HEK293 (cell line): ENCODE measurements at regions not wholly inside any gene's neighbourhood (a gene's known extent, or its start where the extent isn't known, plus 50 kb on each side); places are given as distances from the start of the nearest gene placed in this dataset.

Source experiments
- CTCF ChIA-PET: fragments of 350-600 bp; formaldehyde crosslinking; extraction: SDS; loops from one replicate; lab custom pipeline; 2021; ENCODE audit warnings: antibody characterized with exemption; lab: Yijun Ruan, JAX
- POLR2A ChIA-PET: fragments of 300-600 bp; formaldehyde crosslinking; extraction: SDS; loops from one replicate; lab custom pipeline; 2020; ENCODE audit warnings: antibody characterized with exemption, inconsistent platforms; lab: Yijun Ruan, JAX
- H3K27ac ChIP-seq: fragments of 200-500 bp; sonication (Bioruptor generic); 2 replicates; pipeline ENCODE4 v1.5.1; 2014; ENCODE audit warnings: low read depth, low read length, control low read depth, inconsistent platforms; ENCODE audit errors: extremely low read depth
- H3K36me3 ChIP-seq, 2 experiments: fragments of 200-500 bp in 1 of 2; sonication (Bioruptor generic) in 1 of 2; 1 replicate in 1 of 2; 2 replicates in 1 of 2; pipeline ENCODE4 v1.5.1; 2014 to 2017; ENCODE audit warnings: inconsistent platforms in 2 of 2, low read length in 2 of 2; ENCODE audit not compliant: control insufficient read depth in 2 of 2, insufficient read depth in 1 of 2
- H3K4me1 ChIP-seq: fragments of 200-500 bp; sonication (Bioruptor generic); 2 replicates; pipeline ENCODE4 v1.5.1; 2014; ENCODE audit warnings: mild to moderate bottlenecking, low read length, inconsistent platforms; ENCODE audit not compliant: control insufficient read depth, insufficient read depth
- H3K4me3 ChIP-seq: 2 replicates; pipeline ENCODE4 v1.5.1; 2011; ENCODE audit warnings: low read depth, mild to moderate bottlenecking, control low read depth, low read length, moderate library complexity
- H3K9me3 ChIP-seq: fragments of 200-500 bp; sonication (Bioruptor generic); 2 replicates; pipeline ENCODE4 v1.5.1; 2014; ENCODE audit warnings: low read depth, low read length, inconsistent platforms; ENCODE audit not compliant: control insufficient read depth, insufficient read depth
- BCL11A ChIP-seq: fragments of 450-650 bp; formaldehyde crosslinking; IDR thresholded peaks from 2 replicates; pipeline ENCODE4 v1.5.1; 2016; ENCODE audit warnings: low read depth, missing biosample characterization, missing genetic modification characterization
- GLIS1 ChIP-seq: fragments of 450-650 bp; formaldehyde crosslinking; IDR thresholded peaks from 2 replicates; pipeline ENCODE4 v1.5.1; 2016; ENCODE audit warnings: missing biosample characterization, missing genetic modification characterization
- MZF1 ChIP-seq: fragments of 450-650 bp; formaldehyde crosslinking; IDR thresholded peaks from 2 replicates; pipeline ENCODE4 v1.5.1; 2017; ENCODE audit warnings: missing biosample characterization, missing genetic modification characterization, borderline replicate concordance
- ZBTB8A ChIP-seq: fragments of 450-650 bp; formaldehyde crosslinking; IDR thresholded peaks from 2 replicates; pipeline ENCODE4 v1.5.1; 2016; ENCODE audit warnings: missing biosample characterization, missing genetic modification characterization
- ZNF214 ChIP-seq: fragments of 450-650 bp; formaldehyde crosslinking; IDR thresholded peaks from 2 replicates; pipeline ENCODE4 v1.5.1; 2017; ENCODE audit warnings: missing biosample characterization, mild to moderate bottlenecking, missing genetic modification characterization, borderline replicate concordance
- ZNF221 ChIP-seq: fragments of 450-650 bp; formaldehyde crosslinking; IDR thresholded peaks from 2 replicates; pipeline ENCODE4 v1.5.1; 2017; ENCODE audit warnings: missing biosample characterization, missing genetic modification characterization, borderline replicate concordance
- ZNF670 ChIP-seq: fragments of 450-650 bp; formaldehyde crosslinking; IDR thresholded peaks from 2 replicates; pipeline ENCODE4 v1.5.1; 2016; ENCODE audit warnings: missing biosample characterization, missing genetic modification characterization, low read depth
- TF ChIP-seq, protein P1 (sequence below): fragments of 450-650 bp; formaldehyde crosslinking; IDR thresholded peaks from 2 replicates; pipeline ENCODE4 v1.5.1; 2016; ENCODE audit warnings: missing biosample characterization, missing genetic modification characterization
- TF ChIP-seq, protein P2 (sequence below): fragments of 450-650 bp; formaldehyde crosslinking; IDR thresholded peaks from 2 replicates; pipeline ENCODE4 v1.5.1; 2016; ENCODE audit warnings: missing biosample characterization, missing genetic modification characterization
- TF ChIP-seq, protein P3 (sequence below): fragments of 450-650 bp; IDR thresholded peaks from 2 replicates; pipeline ENCODE4 v1.5.1; 2018; ENCODE audit warnings: missing biosample characterization, missing genetic modification characterization
- TF ChIP-seq, protein P4 (sequence below): IDR thresholded peaks from 2 replicates; pipeline ENCODE4 v1.6.1; 2011; ENCODE audit warnings: mild to moderate bottlenecking, low read depth, low read length, borderline replicate concordance
- TF ChIP-seq, protein P5 (sequence below): fragments of 450-650 bp; formaldehyde crosslinking; IDR thresholded peaks from 2 replicates; pipeline ENCODE4 v1.5.1; 2016; ENCODE audit warnings: missing biosample characterization, missing genetic modification characterization
- TF ChIP-seq, protein P6 (sequence below): fragments of 450-650 bp; formaldehyde crosslinking; IDR thresholded peaks from 2 replicates; pipeline ENCODE4 v1.5.1; 2016; ENCODE audit warnings: missing biosample characterization, missing genetic modification characterization, low read depth
- TF ChIP-seq, protein P7 (sequence below): fragments of 450-650 bp; formaldehyde crosslinking; IDR thresholded peaks from 2 replicates; pipeline ENCODE4 v1.5.1; 2016; ENCODE audit warnings: missing biosample characterization, missing genetic modification characterization

DNA sequence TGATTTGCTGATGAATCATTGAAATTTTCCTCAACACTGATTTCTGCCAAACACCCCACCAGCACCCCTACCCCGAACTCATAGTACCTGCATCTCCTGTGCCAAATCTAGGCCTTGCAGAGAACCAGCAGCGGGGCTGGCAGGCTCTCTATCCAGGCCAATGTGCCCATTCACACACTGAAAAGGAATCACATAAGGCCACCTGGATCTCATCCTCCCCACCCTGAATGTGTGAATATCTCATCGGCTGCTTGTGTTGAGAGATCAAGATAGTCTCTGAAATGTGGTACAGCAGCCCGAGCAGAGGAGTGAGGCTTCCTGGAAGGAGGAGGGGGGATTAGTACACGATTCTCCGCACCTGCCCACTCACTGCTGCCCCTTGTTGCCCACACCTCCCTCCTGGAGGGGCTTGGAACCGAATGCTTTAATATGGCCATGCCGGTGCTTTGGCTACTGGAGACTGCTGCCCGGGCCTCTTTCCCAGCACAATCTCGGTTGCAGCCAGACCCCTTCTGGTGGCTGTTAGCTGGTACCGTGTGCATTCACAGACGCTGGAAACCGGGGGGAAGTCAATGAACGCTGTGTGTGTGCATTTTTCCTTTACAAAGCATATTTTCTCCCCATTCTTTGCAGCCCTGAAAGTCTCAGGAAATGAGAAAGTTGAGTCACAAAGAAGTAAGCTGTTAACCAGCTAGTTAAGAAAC lies 619.5 kb downstream of the MATN1 start (continued):
- TF ChIP-seq, protein P1, sequence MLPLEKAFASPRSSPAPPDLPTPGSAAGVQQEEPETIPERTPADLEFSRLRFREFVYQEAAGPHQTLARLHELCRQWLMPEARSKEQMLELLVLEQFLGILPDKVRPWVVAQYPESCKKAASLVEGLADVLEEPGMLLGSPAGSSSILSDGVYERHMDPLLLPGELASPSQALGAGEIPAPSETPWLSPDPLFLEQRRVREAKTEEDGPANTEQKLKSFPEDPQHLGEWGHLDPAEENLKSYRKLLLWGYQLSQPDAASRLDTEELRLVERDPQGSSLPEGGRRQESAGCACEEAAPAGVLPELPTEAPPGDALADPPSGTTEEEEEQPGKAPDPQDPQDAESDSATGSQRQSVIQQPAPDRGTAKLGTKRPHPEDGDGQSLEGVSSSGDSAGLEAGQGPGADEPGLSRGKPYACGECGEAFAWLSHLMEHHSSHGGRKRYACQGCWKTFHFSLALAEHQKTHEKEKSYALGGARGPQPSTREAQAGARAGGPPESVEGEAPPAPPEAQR, result no peak

DNA sequence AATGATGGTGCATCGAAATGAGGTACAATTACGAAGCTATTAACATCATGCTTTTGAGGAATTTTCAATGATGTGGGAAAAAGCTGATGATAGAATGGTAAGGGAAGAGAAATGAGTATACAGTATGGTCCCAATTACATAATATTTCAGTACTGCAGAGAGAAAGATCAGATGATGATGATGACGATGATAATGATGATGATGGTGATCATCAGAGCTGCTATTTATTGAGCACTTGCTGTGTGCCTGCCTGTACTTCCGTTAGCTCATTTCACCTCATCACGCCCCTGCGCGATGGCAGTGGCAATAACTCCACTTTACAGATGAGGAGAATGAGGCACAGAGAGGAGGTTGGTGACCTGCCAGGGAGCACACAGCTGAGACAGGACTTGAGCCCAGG lies 620.8 kb downstream of the MATN1 start:
- no peak overlapping the region for H3K4me3 ChIP-seq
- no peaks in the 10 kb centered on the region for H3K9me3 ChIP-seq
- H3K36me3 ChIP-seq, result no peaks in the 10 kb centered on the region
- POLR2A ChIA-PET, result no interaction called here
- CTCF ChIA-PET, result interaction anchor here (0.6 to 1.4 kb wide), 2 partner anchors 9 to 724 kb away, joined by 6 to 7 read pairs; no protein-coding TSS in a partner anchor
- TF ChIP-seq, protein P2, sequence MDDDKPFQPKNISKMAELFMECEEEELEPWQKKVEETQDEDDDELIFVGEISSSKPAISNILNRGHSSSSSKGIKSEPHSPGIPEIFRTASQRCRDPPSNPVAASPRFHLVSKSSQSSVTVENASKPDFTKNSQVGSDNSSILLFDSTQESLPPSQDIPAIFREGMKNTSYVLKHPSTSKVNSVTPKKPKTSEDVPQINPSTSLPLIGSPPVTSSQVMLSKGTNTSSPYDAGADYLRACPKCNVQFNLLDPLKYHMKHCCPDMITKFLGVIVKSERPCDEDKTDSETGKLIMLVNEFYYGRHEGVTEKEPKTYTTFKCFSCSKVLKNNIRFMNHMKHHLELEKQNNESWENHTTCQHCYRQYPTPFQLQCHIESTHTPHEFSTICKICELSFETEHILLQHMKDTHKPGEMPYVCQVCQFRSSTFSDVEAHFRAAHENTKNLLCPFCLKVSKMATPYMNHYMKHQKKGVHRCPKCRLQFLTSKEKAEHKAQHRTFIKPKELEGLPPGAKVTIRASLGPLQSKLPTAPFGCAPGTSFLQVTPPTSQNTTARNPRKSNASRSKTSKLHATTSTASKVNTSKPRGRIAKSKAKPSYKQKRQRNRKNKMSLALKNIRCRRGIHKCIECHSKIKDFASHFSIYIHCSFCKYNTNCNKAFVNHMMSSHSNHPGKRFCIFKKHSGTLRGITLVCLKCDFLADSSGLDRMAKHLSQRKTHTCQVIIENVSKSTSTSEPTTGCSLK (tag by site-specific recombination), result no peak
- TF ChIP-seq ZBTB8A, result no peak
- TF ChIP-seq, protein P3, sequence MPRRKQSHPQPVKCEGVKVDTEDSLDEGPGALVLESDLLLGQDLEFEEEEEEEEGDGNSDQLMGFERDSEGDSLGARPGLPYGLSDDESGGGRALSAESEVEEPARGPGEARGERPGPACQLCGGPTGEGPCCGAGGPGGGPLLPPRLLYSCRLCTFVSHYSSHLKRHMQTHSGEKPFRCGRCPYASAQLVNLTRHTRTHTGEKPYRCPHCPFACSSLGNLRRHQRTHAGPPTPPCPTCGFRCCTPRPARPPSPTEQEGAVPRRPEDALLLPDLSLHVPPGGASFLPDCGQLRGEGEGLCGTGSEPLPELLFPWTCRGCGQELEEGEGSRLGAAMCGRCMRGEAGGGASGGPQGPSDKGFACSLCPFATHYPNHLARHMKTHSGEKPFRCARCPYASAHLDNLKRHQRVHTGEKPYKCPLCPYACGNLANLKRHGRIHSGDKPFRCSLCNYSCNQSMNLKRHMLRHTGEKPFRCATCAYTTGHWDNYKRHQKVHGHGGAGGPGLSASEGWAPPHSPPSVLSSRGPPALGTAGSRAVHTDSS, result peak; percentile 79
- TF ChIP-seq, all 188 proteins: peak for 1
- H3K4me1 ChIP-seq, result no peaks in the 10 kb centered on the region
- no peak overlapping the region for H3K27ac ChIP-seq

DNA sequence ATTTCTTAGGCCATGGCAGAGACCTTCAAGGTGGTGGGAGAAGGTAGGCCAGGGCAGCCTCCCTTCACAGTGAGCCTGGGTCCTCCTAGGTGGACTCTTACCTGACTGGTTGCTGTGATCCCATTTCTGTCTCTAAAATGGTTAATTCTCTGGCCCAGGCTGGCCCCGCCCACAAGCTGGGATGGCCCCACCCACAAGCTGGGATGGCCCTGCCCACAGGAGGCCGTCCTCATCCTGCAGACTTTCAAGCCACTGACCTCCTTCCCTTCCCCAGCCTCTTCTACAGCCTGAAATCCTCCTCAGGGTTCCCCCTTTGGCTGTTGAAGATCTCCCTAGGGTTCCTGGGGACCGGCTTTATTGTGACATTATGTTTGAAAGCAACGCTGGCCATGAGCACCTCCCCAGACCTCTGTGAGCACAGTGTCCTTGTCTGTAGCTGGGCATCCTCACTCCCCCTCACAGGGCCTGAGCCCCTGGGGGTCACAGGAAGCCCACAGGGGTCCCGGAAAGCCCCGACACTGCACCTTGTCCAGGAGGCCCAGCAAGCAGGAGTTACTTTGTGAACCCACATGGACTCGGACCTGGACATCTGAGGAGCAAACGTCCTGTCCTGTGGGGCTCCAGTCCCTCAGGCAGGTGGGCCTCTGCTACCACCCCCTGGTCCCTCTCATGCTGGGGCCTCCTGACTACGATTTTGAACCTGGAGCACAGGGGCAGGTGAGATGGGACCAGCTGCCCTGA lies 621.7 kb downstream of the MATN1 start:
- Histone ChIP-seq H3K27ac (no peak overlapping the region), H3K9me3 (no peaks in the 10 kb centered on the region), H3K4me3 (no peak overlapping the region), H3K4me1 (no peaks in the 10 kb centered on the region), H3K36me3 (no peaks in the 10 kb centered on the region)
- POLR2A ChIA-PET, result no interaction called here
- CTCF ChIA-PET, result interaction anchor here (0.7 to 1.4 kb wide), 3 partner anchors 10 to 189 kb away, joined by 3 to 7 read pairs (median 4); no protein-coding TSS in a partner anchor
- no peak for TF ChIP-seq MZF1
- no peak for TF ChIP-seq ZNF221
- no peak for TF ChIP-seq ZBTB8A
- TF ChIP-seq, protein P4, sequence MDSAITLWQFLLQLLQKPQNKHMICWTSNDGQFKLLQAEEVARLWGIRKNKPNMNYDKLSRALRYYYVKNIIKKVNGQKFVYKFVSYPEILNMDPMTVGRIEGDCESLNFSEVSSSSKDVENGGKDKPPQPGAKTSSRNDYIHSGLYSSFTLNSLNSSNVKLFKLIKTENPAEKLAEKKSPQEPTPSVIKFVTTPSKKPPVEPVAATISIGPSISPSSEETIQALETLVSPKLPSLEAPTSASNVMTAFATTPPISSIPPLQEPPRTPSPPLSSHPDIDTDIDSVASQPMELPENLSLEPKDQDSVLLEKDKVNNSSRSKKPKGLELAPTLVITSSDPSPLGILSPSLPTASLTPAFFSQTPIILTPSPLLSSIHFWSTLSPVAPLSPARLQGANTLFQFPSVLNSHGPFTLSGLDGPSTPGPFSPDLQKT, result no peak
- TF ChIP-seq, protein P5, sequence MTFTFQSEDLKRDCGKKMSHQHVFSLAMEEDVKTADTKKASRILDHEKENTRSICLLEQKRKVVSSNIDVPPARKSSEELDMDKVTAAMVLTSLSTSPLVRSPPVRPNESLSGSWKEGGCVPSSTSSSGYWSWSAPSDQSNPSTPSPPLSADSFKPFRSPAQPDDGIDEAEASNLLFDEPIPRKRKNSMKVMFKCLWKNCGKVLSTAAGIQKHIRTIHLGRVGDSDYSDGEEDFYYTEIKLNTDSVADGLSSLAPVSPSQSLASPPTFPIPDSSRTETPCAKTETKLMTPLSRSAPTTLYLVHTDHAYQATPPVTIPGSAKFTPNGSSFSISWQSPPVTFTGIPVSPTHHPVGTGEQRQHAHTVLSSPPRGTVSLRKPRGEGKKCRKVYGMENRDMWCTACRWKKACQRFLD (tag by site-specific recombination), result no peak
- no peak for TF ChIP-seq BCL11A
- no peak for TF ChIP-seq ZNF670 (tag by site-specific recombination)
- no peak for TF ChIP-seq ZNF214 (tag by site-specific recombination)
- TF ChIP-seq, protein P6, sequence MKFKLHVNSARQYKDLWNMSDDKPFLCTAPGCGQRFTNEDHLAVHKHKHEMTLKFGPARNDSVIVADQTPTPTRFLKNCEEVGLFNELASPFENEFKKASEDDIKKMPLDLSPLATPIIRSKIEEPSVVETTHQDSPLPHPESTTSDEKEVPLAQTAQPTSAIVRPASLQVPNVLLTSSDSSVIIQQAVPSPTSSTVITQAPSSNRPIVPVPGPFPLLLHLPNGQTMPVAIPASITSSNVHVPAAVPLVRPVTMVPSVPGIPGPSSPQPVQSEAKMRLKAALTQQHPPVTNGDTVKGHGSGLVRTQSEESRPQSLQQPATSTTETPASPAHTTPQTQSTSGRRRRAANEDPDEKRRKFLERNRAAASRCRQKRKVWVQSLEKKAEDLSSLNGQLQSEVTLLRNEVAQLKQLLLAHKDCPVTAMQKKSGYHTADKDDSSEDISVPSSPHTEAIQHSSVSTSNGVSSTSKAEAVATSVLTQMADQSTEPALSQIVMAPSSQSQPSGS (tag by site-specific recombination), result no peak
- TF ChIP-seq GLIS1 (tag by site-specific recombination), result no peak
- TF ChIP-seq, protein P7, sequence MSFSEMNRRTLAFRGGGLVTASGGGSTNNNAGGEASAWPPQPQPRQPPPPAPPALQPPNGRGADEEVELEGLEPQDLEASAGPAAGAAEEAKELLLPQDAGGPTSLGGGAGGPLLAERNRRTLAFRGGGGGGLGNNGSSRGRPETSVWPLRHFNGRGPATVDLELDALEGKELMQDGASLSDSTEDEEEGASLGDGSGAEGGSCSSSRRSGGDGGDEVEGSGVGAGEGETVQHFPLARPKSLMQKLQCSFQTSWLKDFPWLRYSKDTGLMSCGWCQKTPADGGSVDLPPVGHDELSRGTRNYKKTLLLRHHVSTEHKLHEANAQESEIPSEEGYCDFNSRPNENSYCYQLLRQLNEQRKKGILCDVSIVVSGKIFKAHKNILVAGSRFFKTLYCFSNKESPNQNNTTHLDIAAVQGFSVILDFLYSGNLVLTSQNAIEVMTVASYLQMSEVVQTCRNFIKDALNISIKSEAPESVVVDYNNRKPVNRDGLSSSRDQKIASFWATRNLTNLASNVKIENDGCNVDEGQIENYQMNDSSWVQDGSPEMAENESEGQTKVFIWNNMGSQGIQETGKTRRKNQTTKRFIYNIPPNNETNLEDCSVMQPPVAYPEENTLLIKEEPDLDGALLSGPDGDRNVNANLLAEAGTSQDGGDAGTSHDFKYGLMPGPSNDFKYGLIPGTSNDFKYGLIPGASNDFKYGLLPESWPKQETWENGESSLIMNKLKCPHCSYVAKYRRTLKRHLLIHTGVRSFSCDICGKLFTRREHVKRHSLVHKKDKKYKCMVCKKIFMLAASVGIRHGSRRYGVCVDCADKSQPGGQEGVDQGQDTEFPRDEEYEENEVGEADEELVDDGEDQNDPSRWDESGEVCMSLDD (tag by site-specific recombination), result no peak
